OCI-LY1 (cell line): ENCODE measurements at regions not wholly inside any gene's neighbourhood (a gene's known extent, or its start where the extent isn't known, plus 50 kb on each side); places are given as distances from the start of the nearest gene placed in this dataset.

Experiments
- CTCF ChIP-seq: fragments of 200-600 bp; sonication (generic), shearing (Covaris generic); IDR thresholded peaks from 2 replicates; pipeline ENCODE4 v1.5.1; 2017; ENCODE audit warnings: mild to moderate bottlenecking, antibody characterized with exemption, low read length, moderate library complexity, mixed read lengths
- EZH2 ChIP-seq: fragments of 200-600 bp; sonication (generic), shearing (Covaris generic); IDR thresholded peaks from 2 replicates; pipeline ENCODE4 v1.8.0; 2017; ENCODE audit warnings: borderline replicate concordance, mixed run types, mild to moderate bottlenecking, antibody characterized with exemption, low read length, moderate library complexity, mixed read lengths

- no peak for TF ChIP-seq CTCF
- no peak for TF ChIP-seq EZH2
Observed at GRCh38 chr20:19942611-19943010, 74.6 kb upstream of the NAA20 start.
